Endothelial cell (in vitro differentiated cells): ENCODE measurements at regions not wholly inside any gene's neighbourhood (a gene's known extent, or its start where the extent isn't known, plus 50 kb on each side); places are given as distances from the start of the nearest gene placed in this dataset.

Experiments
- DNase-seq: peaks from one replicate; pipeline ENCODE4 v3.0.0; 2021; ENCODE audit warnings: low spot score
- H3K27ac Mint-ChIP-seq: one replicate; pipeline ENCODE4 v1.8.0; 2021; ENCODE audit warnings: mixed read lengths, inconsistent platforms; ENCODE audit not compliant: unreplicated experiment
- H3K27me3 Mint-ChIP-seq: one replicate; pipeline ENCODE4 v1.8.0; 2021; ENCODE audit warnings: mild to moderate bottlenecking, moderate library complexity, mixed read lengths, inconsistent platforms; ENCODE audit not compliant: unreplicated experiment
- H3K36me3 Mint-ChIP-seq: one replicate; pipeline ENCODE4 v1.8.0; 2021; ENCODE audit warnings: mild to moderate bottlenecking, low read depth, mixed read lengths, inconsistent platforms; ENCODE audit not compliant: unreplicated experiment
- H3K4me1 Mint-ChIP-seq: one replicate; pipeline ENCODE4 v1.8.0; 2021; ENCODE audit warnings: mild to moderate bottlenecking, mixed read lengths, inconsistent platforms; ENCODE audit not compliant: unreplicated experiment
- H3K4me3 Mint-ChIP-seq: one replicate; pipeline ENCODE4 v1.8.0; 2021; ENCODE audit warnings: mild to moderate bottlenecking, mixed read lengths, inconsistent platforms; ENCODE audit not compliant: unreplicated experiment
- H3K9me3 Mint-ChIP-seq: one replicate; pipeline ENCODE4 v1.8.0; 2021; ENCODE audit warnings: mixed read lengths, inconsistent platforms; ENCODE audit not compliant: unreplicated experiment
- TF ChIP-seq, protein P1 (sequence below): fragments of 200-600 bp; sonication (generic); IDR thresholded peaks from one replicate; pipeline ENCODE4 v1.5.0; 2021; ENCODE audit warnings: antibody characterized with exemption; ENCODE audit not compliant: unreplicated experiment

DNA sequence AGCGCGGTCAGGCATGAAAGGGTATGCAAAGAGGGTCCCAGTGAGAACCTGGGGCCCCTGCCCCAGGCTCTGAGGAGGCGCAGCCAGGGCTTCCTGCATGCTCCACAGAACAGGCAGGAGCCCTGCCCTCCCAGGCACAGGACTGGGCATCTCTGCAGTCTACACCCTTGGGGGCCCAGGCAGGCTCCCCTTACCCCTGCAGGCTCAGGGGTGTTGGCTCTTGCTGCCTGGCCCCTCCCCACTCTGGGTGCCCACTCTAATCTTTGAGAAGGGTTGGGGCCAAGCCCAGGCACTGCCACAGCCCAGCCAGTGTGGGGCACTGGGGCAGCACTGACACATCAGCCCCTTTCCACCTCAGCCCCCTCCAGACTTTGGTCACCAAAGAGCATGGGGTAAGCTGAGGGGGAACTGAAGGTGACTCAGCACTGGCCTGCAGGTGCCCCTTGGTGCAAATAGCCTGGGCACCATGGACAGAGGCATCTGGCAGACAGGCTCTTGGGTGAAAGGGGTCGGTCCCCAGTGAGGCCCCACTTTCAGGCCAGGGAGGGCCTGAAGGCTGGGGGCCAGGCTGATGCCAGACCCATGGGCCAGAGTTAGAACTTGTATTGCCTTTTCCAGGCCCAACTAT lies 73.4 kb downstream of the NPAP1 start:
- no peak overlapping the region for H3K27ac Mint-ChIP-seq
- peaks cover 4% of the 10 kb centered on the region for H3K9me3 Mint-ChIP-seq
- peaks cover 8% of the 10 kb centered on the region for H3K36me3 Mint-ChIP-seq
- H3K4me1 Mint-ChIP-seq, result no peaks in the 10 kb centered on the region
- DNase-seq, result no peak
- no peaks in the 10 kb centered on the region for H3K27me3 Mint-ChIP-seq
- TF ChIP-seq, protein P1, sequence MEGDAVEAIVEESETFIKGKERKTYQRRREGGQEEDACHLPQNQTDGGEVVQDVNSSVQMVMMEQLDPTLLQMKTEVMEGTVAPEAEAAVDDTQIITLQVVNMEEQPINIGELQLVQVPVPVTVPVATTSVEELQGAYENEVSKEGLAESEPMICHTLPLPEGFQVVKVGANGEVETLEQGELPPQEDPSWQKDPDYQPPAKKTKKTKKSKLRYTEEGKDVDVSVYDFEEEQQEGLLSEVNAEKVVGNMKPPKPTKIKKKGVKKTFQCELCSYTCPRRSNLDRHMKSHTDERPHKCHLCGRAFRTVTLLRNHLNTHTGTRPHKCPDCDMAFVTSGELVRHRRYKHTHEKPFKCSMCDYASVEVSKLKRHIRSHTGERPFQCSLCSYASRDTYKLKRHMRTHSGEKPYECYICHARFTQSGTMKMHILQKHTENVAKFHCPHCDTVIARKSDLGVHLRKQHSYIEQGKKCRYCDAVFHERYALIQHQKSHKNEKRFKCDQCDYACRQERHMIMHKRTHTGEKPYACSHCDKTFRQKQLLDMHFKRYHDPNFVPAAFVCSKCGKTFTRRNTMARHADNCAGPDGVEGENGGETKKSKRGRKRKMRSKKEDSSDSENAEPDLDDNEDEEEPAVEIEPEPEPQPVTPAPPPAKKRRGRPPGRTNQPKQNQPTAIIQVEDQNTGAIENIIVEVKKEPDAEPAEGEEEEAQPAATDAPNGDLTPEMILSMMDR, result no peak
- no peak overlapping the region for H3K4me3 Mint-ChIP-seq

DNA sequence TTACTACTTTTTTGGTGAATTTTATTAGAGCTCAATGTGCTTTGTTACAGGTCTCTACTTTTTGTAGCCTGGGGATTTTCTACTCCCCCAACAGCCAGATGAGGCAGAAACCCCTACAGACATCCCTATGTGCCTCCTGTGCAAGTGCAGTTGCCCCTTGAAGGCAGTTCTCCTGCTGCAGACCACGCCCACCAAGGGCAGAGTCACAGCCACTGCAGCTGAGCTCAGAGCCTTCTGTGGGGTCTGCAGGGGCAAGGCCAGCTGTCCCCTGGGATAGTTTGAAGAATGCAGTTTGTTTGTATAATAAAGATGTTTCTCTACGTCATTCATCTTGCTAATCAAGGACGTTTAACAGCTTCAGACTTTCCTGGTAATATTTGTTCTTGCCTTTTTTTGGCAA lies 76.8 kb downstream of the NPAP1 start:
- Mint-ChIP-seq H3K9me3 (peaks cover 4% of the 10 kb centered on the region), H3K4me1 (no peaks in the 10 kb centered on the region), H3K36me3 (peaks cover 8% of the 10 kb centered on the region), H3K27ac (no peak overlapping the region), H3K4me3 (no peak overlapping the region), H3K27me3 (no peaks in the 10 kb centered on the region)
- TF ChIP-seq, protein P1, result no peak
- DNase-seq, result no peak

DNA sequence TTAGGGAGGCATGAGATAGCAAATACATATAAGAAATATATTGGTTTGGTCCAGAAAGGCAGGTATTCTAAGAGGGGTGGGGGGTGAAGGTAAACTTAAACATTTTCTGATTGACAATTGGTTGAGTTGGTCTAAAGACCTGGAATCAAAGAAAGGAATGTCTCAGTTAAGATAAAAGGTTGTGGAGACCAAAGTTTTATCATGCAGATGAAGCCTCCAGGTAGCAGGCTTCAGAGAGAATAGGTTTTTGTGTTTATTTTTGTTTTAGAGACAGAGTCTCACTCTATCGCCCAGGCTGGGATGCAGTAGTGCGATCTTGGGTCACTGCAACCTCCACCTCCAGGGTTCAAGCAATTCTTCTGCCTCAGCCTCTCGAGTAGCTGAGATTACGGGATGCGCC lies 80.5 kb downstream of the NPAP1 start:
- Mint-ChIP-seq H3K27ac (no peak overlapping the region), H3K4me1 (no peaks in the 10 kb centered on the region), H3K27me3 (peaks cover 2% of the 10 kb centered on the region), H3K36me3 (no peaks in the 10 kb centered on the region), H3K9me3 (no peaks in the 10 kb centered on the region), H3K4me3 (no peak overlapping the region)
- TF ChIP-seq, protein P1, result no peak
- DNase-seq, result no peak

DNA sequence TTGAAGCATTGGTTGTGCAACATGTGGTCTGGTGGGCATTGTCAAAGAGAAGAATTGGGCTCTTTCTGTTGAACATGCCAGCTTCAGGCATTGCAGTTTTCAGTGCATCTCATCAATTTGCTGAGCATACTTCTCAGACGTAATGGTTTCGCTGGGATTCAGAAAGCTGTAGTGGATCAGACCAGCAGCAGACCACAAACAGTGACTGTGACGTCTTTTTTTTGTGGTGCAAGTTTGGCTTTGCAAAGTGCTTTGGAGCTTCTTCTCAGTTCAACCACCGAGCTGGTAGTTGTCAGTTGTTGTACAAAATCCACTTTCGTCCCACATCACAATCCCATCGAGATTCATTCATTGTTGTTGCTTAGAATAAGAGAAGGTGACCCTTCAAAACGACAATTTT lies 84.5 kb downstream of the NPAP1 start:
- TF ChIP-seq, protein P1, result no peak
- H3K9me3 Mint-ChIP-seq, result no peaks in the 10 kb centered on the region
- no peak overlapping the region for H3K27ac Mint-ChIP-seq
- H3K27me3 Mint-ChIP-seq, result peaks cover 2% of the 10 kb centered on the region
- no peak for DNase-seq
- H3K4me1 Mint-ChIP-seq, result no peaks in the 10 kb centered on the region
- H3K4me3 Mint-ChIP-seq, result no peak overlapping the region
- no peaks in the 10 kb centered on the region for H3K36me3 Mint-ChIP-seq

DNA sequence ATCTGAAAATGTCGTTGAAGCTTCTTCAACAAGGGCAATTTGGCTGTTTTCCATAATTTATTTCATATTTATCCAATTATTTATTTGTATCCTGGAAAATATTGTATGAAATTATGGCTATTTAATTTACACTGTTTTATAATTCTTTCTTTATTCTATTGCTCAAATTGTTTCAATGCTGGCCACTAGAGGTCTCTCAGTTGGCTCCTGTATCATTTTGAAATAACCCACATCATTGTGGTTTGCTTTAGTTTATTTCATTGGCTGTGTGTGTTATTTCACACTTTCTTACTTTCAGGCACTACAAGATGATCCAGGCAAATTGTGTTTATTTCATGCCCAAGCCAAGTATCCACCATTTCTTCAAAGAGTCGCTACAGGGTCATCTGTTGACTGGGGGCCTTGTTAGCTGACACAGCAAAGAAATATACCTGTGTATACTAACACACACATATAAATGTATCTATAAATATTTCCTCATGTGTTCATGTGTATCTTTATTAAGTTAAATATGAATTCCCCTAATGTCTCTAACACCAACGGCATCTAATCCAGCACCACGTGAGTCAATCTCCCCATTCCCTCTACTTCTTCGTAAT lies 86.2 kb downstream of the NPAP1 start:
- peaks cover 2% of the 10 kb centered on the region for H3K27me3 Mint-ChIP-seq
- H3K4me3 Mint-ChIP-seq, result no peak overlapping the region
- no peak for DNase-seq
- TF ChIP-seq, protein P1, result peak; percentile 34
- H3K9me3 Mint-ChIP-seq, result no peaks in the 10 kb centered on the region
- no peak overlapping the region for H3K27ac Mint-ChIP-seq
- no peaks in the 10 kb centered on the region for H3K36me3 Mint-ChIP-seq
- no peaks in the 10 kb centered on the region for H3K4me1 Mint-ChIP-seq
